Activated CD8-positive, alpha-beta T cell treated with anti-CD3 and anti-CD28 coated beads, Interleukin-2, amount 10 ng/mL, durations not matched to agents 7 days and 5 days (primary cell): ENCODE measurements at regions not wholly inside any gene's neighbourhood (a gene's known extent, or its start where the extent isn't known, plus 50 kb on each side); places are given as distances from the start of the nearest gene placed in this dataset.
"Not testable (repeated sequence)": the region's sequence is repeated elsewhere in the genome, so short reads cannot be mapped to it uniquely, and the experiment has no call there.

Source experiments
- ATAC-seq: fragments of 150-1000 bp; cut with Tn5 transposase; one replicate; pipeline ENCODE4 v1.10.0; 2021; ENCODE audit warnings: moderate library complexity
- CTCF ChIA-PET: fragments of 350-600 bp; sonication (Branson Sonifier 250); formaldehyde crosslinking; loops from one replicate; lab custom pipeline; 2021; ENCODE audit warnings: antibody characterized with exemption; lab: Charles Lee
- POLR2A ChIA-PET: fragments of 350-600 bp; sonication (Branson Sonifier 250); formaldehyde crosslinking; loops from one replicate; lab custom pipeline; 2021; ENCODE audit warnings: antibody characterized with exemption; lab: Charles Lee
- DNase-seq: peaks from one replicate; pipeline ENCODE4 v3.0.0-alpha.2; 2020
- H3K27ac Mint-ChIP-seq: one replicate; pipeline ENCODE4 v1.8.0; 2021; ENCODE audit warnings: mild to moderate bottlenecking, mixed read lengths
- H3K27me3 Mint-ChIP-seq: one replicate; pipeline ENCODE4 v1.8.0; 2021; ENCODE audit warnings: low read depth, mixed read lengths
- H3K36me3 Mint-ChIP-seq: one replicate; pipeline ENCODE4 v1.8.0; 2021; ENCODE audit warnings: low read depth, mixed read lengths
- H3K4me1 Mint-ChIP-seq: one replicate; pipeline ENCODE4 v1.8.0; 2021; ENCODE audit warnings: low read depth, mixed read lengths
- H3K4me3 Mint-ChIP-seq: one replicate; pipeline ENCODE4 v1.8.0; 2021; ENCODE audit warnings: mild to moderate bottlenecking, mixed read lengths
- H3K9me3 Mint-ChIP-seq: one replicate; pipeline ENCODE4 v1.8.0; 2022; ENCODE audit warnings: mixed read lengths; ENCODE audit not compliant: insufficient read depth

DNA sequence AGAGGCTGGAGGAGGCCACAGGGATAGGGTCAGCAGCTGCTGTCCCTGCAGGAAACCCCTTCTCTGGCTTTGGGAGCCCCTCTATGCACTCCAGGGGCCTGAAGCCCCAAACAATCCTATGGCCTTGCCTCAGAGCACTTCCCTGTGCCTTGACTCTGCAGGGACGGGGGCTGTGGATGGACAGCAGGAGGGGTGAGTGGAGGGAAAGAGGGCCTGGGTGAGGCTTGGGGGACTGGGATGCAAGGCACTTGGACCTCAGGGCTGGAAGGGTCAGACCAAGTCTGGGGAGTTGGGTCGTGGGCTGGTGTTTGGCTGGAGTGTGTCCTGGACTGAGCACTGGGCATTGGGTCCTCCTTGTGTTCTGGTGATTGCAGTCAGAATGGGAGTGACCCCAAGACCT lies 769.8 kb downstream of the EPHA3 start:
- DNase-seq (no peak), ATAC-seq (no peak)
- CTCF ChIA-PET = no interaction called here
- Mint-ChIP-seq H3K4me3 (no peak overlapping the region), H3K27ac (no peak overlapping the region), H3K27me3 (no peaks in the 10 kb centered on the region), H3K36me3 (no peaks in the 10 kb centered on the region), H3K4me1 (no peaks in the 10 kb centered on the region), H3K9me3 (peaks cover 18% of the 10 kb centered on the region)
- POLR2A ChIA-PET = no interaction called here

- Mint-ChIP-seq H3K4me3 (no peak overlapping the region), H3K27me3 (no peaks in the 10 kb centered on the region), H3K27ac (no peak overlapping the region), H3K9me3 (peaks cover 16% of the 10 kb centered on the region), H3K4me1 (no peaks in the 10 kb centered on the region), H3K36me3 (no peaks in the 10 kb centered on the region)
- ChIA-PET POLR2A (no interaction called here), CTCF (no interaction called here)
- DNase-seq (no peak), ATAC-seq (no peak)
Observed at GRCh38 chr3:89889386-89889785, 782.0 kb downstream of the EPHA3 start.

DNA sequence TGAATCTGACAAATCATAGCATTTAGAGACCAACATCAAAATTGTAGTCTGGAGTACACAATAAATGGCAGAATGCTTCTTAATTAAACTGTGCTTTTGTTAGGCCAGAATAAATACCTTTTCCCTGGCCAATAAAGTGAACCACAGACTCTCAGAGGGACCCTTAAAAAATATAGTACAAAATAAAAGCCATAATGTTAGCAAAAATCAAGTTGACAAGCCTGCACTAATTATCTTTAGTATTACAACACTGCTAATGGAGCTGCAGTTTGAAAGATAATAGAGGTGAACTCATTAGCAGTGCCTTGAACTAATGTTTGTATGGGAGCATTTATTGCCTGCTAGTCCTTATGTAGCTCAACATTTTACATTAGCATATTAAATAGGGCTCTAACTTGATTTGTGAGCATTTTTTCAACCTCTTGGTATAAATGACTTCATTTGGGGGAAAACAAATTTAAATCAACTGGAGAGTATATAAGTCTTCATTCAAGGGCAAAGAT lies 801.3 kb downstream of the EPHA3 start:
- Mint-ChIP-seq H3K4me1 (no peaks in the 10 kb centered on the region), H3K27ac (no peak overlapping the region), H3K4me3 (no peak overlapping the region), H3K9me3 (peaks cover 22% of the 10 kb centered on the region), H3K27me3 (no peaks in the 10 kb centered on the region), H3K36me3 (no peaks in the 10 kb centered on the region)
- ATAC-seq (no peak), DNase-seq (no peak)
- POLR2A ChIA-PET = no interaction called here
- CTCF ChIA-PET = no interaction called here

DNA sequence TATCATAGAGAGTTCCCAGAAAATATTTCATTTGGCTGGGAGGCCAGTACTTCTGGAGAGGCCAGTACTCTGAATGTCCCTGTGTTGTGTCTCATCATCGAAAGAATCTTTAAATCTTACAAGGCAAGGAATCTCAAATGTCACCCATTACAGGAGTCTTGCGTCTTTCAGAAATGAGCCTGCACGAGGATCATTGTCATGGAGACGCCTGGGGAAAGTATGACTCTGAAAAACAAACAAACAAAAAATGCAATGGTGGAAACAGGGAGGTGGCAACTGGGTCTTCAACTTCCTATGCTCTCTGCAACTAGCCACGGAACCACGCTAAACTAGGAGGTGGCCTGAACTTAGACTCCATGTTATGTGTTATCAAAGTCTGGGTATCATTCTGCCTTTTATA lies 804.6 kb downstream of the EPHA3 start:
- no peak overlapping the region for H3K27ac Mint-ChIP-seq
- H3K27me3 Mint-ChIP-seq = no peaks in the 10 kb centered on the region
- CTCF ChIA-PET = no interaction called here
- POLR2A ChIA-PET = no interaction called here
- peaks cover 3% of the 10 kb centered on the region for H3K9me3 Mint-ChIP-seq
- no peak for DNase-seq
- no peak for ATAC-seq
- no peaks in the 10 kb centered on the region for H3K36me3 Mint-ChIP-seq
- no peak overlapping the region for H3K4me3 Mint-ChIP-seq
- H3K4me1 Mint-ChIP-seq = no peaks in the 10 kb centered on the region

GRCh38 chr3:89923921-89924610 lies 816.6 kb downstream of the EPHA3 start:
- no peak for ATAC-seq
- peaks cover 12% of the 10 kb centered on the region for H3K9me3 Mint-ChIP-seq
- no peak for DNase-seq
- H3K4me1 Mint-ChIP-seq = no peaks in the 10 kb centered on the region
- no peak overlapping the region for H3K27ac Mint-ChIP-seq
- H3K27me3 Mint-ChIP-seq = no peaks in the 10 kb centered on the region
- H3K36me3 Mint-ChIP-seq = no peaks in the 10 kb centered on the region
- CTCF ChIA-PET = no interaction called here
- no peak overlapping the region for H3K4me3 Mint-ChIP-seq
- POLR2A ChIA-PET = interaction anchor here (0.7 kb wide), 1 partner anchor 104 kb away, joined by 3 read pairs; no protein-coding TSS in a partner anchor

DNA sequence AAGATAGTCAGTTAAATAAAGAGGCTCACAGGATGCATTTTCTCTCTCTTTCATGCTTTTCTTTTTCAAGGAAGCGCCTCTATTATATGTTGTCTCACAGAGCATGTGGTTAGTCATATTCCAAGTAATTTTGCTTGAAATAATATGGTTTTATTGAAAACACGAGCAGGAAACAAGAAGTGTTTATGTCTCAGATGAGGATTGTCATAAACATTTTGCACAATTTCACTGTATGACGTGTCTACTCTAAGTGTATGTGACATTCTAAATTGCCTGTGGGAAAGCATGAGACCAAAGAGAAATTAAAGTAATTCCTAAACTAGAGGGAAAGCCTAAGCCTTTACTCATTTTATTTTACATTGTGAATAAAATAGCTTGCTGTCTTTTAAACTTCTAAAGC lies 818.6 kb downstream of the EPHA3 start:
- H3K9me3 Mint-ChIP-seq = peaks cover 20% of the 10 kb centered on the region
- H3K27me3 Mint-ChIP-seq = no peaks in the 10 kb centered on the region
- no peak for ATAC-seq
- no peak overlapping the region for H3K4me3 Mint-ChIP-seq
- H3K36me3 Mint-ChIP-seq = no peaks in the 10 kb centered on the region
- POLR2A ChIA-PET = no interaction called here
- CTCF ChIA-PET = interaction anchor here (0.6 kb wide), 1 partner anchor 284 kb away, joined by 3 read pairs; no protein-coding TSS in a partner anchor
- DNase-seq = no peak
- no peaks in the 10 kb centered on the region for H3K4me1 Mint-ChIP-seq
- no peak overlapping the region for H3K27ac Mint-ChIP-seq

DNA sequence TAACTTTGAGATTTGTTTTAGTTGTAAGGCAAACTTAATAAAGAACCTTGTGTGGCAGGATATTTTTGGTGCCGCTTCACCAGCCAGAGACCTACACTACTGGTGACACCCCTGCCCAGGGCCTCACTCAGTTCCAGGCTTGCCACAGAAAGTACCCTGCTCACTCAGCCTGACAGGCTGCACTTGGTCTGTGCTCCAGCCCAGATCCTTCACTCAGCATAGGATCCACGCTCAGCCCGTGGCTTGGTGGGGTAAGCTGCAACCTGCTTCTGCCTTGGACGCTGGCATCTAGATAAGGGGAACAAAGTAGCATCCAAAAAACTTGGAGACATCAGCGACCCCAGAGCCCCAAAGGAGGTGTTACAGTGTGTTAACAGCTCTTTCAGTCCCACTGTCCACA lies 825.5 kb downstream of the EPHA3 start:
- Mint-ChIP-seq H3K4me3 (no peak overlapping the region), H3K27ac (no peak overlapping the region), H3K36me3 (no peaks in the 10 kb centered on the region), H3K4me1 (no peaks in the 10 kb centered on the region), H3K9me3 (peaks cover 16% of the 10 kb centered on the region), H3K27me3 (no peaks in the 10 kb centered on the region)
- ATAC-seq = no peak
- ChIA-PET POLR2A (no interaction called here), CTCF (no interaction called here)
- DNase-seq = no peak

GRCh38 chr3:89944461-89944860 lies 837.0 kb downstream of the EPHA3 start:
- H3K27ac Mint-ChIP-seq, H3K36me3 Mint-ChIP-seq, CTCF ChIA-PET, H3K4me1 Mint-ChIP-seq, H3K4me3 Mint-ChIP-seq, ATAC-seq, POLR2A ChIA-PET, DNase-seq, H3K27me3 Mint-ChIP-seq: not testable (repeated sequence)
- H3K9me3 Mint-ChIP-seq = peaks cover 13% of the 10 kb centered on the region

GRCh38 chr3:89946884-89947283 lies 839.5 kb downstream of the EPHA3 start:
- POLR2A ChIA-PET = no interaction called here
- peaks cover 11% of the 10 kb centered on the region for H3K9me3 Mint-ChIP-seq
- H3K4me3 Mint-ChIP-seq = no peak overlapping the region
- no peak for ATAC-seq
- H3K4me1 Mint-ChIP-seq = no peaks in the 10 kb centered on the region
- H3K27ac Mint-ChIP-seq = no peak overlapping the region
- CTCF ChIA-PET = no interaction called here
- DNase-seq = no peak
- no peaks in the 10 kb centered on the region for H3K36me3 Mint-ChIP-seq
- H3K27me3 Mint-ChIP-seq = no peaks in the 10 kb centered on the region

- Mint-ChIP-seq H3K4me1 (no peaks in the 10 kb centered on the region), H3K27me3 (no peaks in the 10 kb centered on the region), H3K27ac (no peak overlapping the region), H3K9me3 (peaks cover 7% of the 10 kb centered on the region), H3K4me3 (no peak overlapping the region), H3K36me3 (no peaks in the 10 kb centered on the region)
- CTCF ChIA-PET = no interaction called here
- POLR2A ChIA-PET = no interaction called here
- DNase-seq (no peak), ATAC-seq (no peak)
Observed at GRCh38 chr3:89947337-89947954, 840.0 kb downstream of the EPHA3 start.

GRCh38 chr3:89948008-89948407 lies 840.6 kb downstream of the EPHA3 start:
- H3K4me1 Mint-ChIP-seq = no peaks in the 10 kb centered on the region
- no peak overlapping the region for H3K4me3 Mint-ChIP-seq
- ATAC-seq (no peak), DNase-seq (no peak)
- no peaks in the 10 kb centered on the region for H3K36me3 Mint-ChIP-seq
- H3K27ac Mint-ChIP-seq = no peak overlapping the region
- H3K9me3 Mint-ChIP-seq = peaks cover 7% of the 10 kb centered on the region
- POLR2A ChIA-PET = no interaction called here
- no peaks in the 10 kb centered on the region for H3K27me3 Mint-ChIP-seq
- CTCF ChIA-PET = no interaction called here

DNA sequence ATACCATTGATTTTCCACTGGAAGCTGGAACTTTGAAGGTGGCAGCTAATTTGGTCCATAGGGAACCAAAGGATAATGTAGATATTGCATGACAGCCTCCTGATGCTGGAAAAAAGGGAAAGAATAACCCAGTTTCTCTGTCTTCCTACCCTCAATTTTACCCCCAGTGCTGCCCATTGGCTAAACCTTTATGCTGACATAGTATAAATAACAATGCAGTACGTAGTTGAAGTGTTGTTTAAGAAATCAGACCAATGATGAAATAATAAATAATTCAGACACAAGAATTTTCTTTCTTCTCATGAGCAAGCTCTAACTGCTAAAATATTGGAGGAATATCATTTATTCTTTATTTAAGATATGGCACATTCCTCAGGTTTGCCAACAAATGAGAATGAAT lies 843.4 kb downstream of the EPHA3 start:
- Mint-ChIP-seq H3K4me3 (no peak overlapping the region), H3K27me3 (no peaks in the 10 kb centered on the region), H3K36me3 (no peaks in the 10 kb centered on the region), H3K4me1 (no peaks in the 10 kb centered on the region), H3K27ac (no peak overlapping the region), H3K9me3 (peaks cover 11% of the 10 kb centered on the region)
- ATAC-seq = no peak
- DNase-seq = no peak
- ChIA-PET CTCF (no interaction called here), POLR2A (no interaction called here)
